ENCODE measurements at regions not wholly inside any gene's neighbourhood (a gene's known extent, or its start where the extent isn't known, plus 50 kb on each side); places are given as distances from the start of the nearest gene placed in this dataset.

DNA sequence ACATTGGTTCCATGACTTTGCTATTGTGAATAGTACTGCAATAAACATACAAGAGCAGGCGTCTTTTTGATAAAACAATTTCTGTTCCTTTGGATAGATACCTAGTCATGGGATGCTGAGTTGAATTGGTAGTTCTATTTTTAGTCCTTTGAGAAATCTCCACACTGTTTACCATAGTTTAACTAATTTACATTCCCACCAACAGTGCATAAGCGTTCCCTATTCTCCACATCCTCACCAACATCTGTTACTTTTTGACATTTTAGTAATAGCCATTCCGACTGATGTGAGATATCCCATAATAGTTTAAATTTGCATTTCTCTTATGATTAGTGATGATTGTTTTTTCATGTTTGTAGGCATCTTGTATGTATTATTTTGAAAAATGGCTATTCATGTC is 707.0 kb downstream of the SORCS1 start:
- H3F3A ChIP-seq (replicated peaks; ENCODE audit: low read depth) = no peaks in the 10 kb centered on the region
- DNase-seq (ENCODE audit: low spot score) = no peak
- H2AFZ ChIP-seq = no peak overlapping the region
- H3K4me3 ChIP-seq = no peak overlapping the region
- Mint-ChIP-seq H3K4me3 (no peak overlapping the region), H3K27me3 (ENCODE audit: insufficient read depth, low read depth, poor library complexity) (no peaks in the 10 kb centered on the region), H3K36me3 (ENCODE audit: low read depth) (no peaks in the 10 kb centered on the region), H3K4me1 (no peaks in the 10 kb centered on the region), H3K9me3 (no peaks in the 10 kb centered on the region), H3K27ac (no peak overlapping the region)
- peaks cover 4% of the 10 kb centered on the region; the same call in 1 of the 2 replicates for H3K9me2 ChIP-seq (ENCODE audit: insufficient read depth)
- TF ChIP-seq EZH2phosphoT487 (IDR thresholded peaks at IDR 0.05; ENCODE audit: unreplicated experiment) = no peak
- no peak for TF ChIP-seq POLR2AphosphoS5 (IDR thresholded peaks at IDR 0.05; ENCODE audit: low read depth)
- no peak for TF ChIP-seq NANOG (IDR thresholded peaks at IDR 0.05; ENCODE audit: borderline replicate concordance)
- TF ChIP-seq, protein P1, sequence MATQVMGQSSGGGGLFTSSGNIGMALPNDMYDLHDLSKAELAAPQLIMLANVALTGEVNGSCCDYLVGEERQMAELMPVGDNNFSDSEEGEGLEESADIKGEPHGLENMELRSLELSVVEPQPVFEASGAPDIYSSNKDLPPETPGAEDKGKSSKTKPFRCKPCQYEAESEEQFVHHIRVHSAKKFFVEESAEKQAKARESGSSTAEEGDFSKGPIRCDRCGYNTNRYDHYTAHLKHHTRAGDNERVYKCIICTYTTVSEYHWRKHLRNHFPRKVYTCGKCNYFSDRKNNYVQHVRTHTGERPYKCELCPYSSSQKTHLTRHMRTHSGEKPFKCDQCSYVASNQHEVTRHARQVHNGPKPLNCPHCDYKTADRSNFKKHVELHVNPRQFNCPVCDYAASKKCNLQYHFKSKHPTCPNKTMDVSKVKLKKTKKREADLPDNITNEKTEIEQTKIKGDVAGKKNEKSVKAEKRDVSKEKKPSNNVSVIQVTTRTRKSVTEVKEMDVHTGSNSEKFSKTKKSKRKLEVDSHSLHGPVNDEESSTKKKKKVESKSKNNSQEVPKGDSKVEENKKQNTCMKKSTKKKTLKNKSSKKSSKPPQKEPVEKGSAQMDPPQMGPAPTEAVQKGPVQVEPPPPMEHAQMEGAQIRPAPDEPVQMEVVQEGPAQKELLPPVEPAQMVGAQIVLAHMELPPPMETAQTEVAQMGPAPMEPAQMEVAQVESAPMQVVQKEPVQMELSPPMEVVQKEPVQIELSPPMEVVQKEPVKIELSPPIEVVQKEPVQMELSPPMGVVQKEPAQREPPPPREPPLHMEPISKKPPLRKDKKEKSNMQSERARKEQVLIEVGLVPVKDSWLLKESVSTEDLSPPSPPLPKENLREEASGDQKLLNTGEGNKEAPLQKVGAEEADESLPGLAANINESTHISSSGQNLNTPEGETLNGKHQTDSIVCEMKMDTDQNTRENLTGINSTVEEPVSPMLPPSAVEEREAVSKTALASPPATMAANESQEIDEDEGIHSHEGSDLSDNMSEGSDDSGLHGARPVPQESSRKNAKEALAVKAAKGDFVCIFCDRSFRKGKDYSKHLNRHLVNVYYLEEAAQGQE (IDR thresholded peaks at IDR 0.05; ENCODE audit: unreplicated experiment) = no peak
- TF ChIP-seq EZH2 (IDR thresholded peaks at IDR 0.05; ENCODE audit: low read depth, unreplicated experiment) = no peak
- no peak for TF ChIP-seq ZNF331 (CRISPR knock-in tag; IDR thresholded peaks at IDR 0.05; ENCODE audit: low read depth)
- H4K20me1 ChIP-seq (replicated peaks; ENCODE audit: insufficient read depth) = no peaks in the 10 kb centered on the region
- ATAC-seq = no peak
- H3K27ac ChIP-seq (ENCODE audit: low read depth) = no peak overlapping the region
- H3K27me3 ChIP-seq (ENCODE audit: insufficient read depth) = no peaks in the 10 kb centered on the region
- H3K4me1 ChIP-seq (ENCODE audit: insufficient read depth) = no peaks in the 10 kb centered on the region
- H3K4me2 ChIP-seq = no peak overlapping the region
- no peaks in the 10 kb centered on the region for H3K36me3 ChIP-seq (ENCODE audit: insufficient read depth)
- no peaks in the 10 kb centered on the region for H3K79me2 ChIP-seq (replicated peaks; ENCODE audit: insufficient read depth)

DNA sequence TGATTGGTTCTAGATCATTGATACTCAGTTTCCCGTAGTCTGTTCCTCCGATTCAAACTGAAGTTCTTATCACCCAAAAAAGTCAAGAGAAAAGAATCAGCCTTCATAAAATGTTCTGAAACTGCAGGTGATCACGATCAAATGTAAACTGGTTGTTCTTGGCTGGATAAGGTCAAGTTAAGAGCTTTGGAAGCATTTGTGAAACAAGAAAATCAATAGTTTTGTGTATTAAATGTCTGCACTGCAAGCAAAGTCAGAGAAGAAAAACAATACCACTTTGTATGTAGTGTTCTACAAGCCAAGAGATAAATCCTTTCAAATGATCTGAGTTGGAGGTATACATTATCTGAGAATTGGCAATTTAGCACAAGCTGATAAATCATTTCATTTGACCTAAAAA is 710.3 kb downstream of the SORCS1 start:
- H3K27ac Mint-ChIP-seq = no peak overlapping the region
- TF ChIP-seq CREB1 (CRISPR knock-in tag; IDR thresholded peaks at IDR 0.05; ENCODE audit: low read depth) = no peak
- TF ChIP-seq ZNF331 (CRISPR knock-in tag; IDR thresholded peaks at IDR 0.05; ENCODE audit: low read depth) = no peak
- no peak for TF ChIP-seq STAT1 (IDR thresholded peaks at IDR 0.05; ENCODE audit: unreplicated experiment)
- TF ChIP-seq ZNF114 (CRISPR knock-in tag; IDR thresholded peaks at IDR 0.05) = no peak
- TF ChIP-seq, protein P2, sequence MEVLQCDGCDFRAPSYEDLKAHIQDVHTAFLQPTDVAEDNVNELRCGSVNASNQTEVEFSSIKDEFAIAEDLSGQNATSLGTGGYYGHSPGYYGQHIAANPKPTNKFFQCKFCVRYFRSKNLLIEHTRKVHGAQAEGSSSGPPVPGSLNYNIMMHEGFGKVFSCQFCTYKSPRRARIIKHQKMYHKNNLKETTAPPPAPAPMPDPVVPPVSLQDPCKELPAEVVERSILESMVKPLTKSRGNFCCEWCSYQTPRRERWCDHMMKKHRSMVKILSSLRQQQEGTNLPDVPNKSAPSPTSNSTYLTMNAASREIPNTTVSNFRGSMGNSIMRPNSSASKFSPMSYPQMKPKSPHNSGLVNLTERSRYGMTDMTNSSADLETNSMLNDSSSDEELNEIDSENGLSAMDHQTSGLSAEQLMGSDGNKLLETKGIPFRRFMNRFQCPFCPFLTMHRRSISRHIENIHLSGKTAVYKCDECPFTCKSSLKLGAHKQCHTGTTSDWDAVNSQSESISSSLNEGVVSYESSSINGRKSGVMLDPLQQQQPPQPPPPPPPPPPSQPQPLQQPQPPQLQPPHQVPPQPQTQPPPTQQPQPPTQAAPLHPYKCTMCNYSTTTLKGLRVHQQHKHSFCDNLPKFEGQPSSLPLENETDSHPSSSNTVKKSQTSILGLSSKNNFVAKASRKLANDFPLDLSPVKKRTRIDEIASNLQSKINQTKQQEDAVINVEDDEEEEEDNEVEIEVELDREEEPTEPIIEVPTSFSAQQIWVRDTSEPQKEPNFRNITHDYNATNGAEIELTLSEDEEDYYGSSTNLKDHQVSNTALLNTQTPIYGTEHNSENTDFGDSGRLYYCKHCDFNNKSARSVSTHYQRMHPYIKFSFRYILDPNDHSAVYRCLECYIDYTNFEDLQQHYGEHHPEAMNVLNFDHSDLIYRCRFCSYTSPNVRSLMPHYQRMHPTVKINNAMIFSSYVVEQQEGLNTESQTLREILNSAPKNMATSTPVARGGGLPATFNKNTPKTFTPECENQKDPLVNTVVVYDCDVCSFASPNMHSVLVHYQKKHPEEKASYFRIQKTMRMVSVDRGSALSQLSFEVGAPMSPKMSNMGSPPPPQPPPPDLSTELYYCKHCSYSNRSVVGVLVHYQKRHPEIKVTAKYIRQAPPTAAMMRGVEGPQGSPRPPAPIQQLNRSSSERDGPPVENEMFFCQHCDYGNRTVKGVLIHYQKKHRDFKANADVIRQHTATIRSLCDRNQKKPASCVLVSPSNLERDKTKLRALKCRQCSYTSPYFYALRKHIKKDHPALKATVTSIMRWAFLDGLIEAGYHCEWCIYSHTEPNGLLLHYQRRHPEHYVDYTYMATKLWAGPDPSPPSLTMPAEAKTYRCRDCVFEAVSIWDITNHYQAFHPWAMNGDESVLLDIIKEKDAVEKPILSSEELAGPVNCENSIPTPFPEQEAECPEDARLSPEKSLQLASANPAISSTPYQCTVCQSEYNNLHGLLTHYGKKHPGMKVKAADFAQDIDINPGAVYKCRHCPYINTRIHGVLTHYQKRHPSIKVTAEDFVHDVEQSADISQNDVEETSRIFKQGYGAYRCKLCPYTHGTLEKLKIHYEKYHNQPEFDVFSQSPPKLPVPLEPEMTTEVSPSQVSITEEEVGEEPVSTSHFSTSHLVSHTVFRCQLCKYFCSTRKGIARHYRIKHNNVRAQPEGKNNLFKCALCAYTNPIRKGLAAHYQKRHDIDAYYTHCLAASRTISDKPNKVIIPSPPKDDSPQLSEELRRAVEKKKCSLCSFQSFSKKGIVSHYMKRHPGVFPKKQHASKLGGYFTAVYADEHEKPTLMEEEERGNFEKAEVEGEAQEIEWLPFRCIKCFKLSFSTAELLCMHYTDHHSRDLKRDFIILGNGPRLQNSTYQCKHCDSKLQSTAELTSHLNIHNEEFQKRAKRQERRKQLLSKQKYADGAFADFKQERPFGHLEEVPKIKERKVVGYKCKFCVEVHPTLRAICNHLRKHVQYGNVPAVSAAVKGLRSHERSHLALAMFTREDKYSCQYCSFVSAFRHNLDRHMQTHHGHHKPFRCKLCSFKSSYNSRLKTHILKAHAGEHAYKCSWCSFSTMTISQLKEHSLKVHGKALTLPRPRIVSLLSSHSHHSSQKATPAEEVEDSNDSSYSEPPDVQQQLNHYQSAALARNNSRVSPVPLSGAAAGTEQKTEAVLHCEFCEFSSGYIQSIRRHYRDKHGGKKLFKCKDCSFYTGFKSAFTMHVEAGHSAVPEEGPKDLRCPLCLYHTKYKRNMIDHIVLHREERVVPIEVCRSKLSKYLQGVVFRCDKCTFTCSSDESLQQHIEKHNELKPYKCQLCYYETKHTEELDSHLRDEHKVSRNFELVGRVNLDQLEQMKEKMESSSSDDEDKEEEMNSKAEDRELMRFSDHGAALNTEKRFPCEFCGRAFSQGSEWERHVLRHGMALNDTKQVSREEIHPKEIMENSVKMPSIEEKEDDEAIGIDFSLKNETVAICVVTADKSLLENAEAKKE (CRISPR knock-in tag; IDR thresholded peaks at IDR 0.05) = no peak
- TF ChIP-seq, protein P3, sequence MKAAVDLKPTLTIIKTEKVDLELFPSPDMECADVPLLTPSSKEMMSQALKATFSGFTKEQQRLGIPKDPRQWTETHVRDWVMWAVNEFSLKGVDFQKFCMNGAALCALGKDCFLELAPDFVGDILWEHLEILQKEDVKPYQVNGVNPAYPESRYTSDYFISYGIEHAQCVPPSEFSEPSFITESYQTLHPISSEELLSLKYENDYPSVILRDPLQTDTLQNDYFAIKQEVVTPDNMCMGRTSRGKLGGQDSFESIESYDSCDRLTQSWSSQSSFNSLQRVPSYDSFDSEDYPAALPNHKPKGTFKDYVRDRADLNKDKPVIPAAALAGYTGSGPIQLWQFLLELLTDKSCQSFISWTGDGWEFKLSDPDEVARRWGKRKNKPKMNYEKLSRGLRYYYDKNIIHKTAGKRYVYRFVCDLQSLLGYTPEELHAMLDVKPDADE (IDR thresholded peaks at IDR 0.05) = no peak
- TF ChIP-seq JUNB (IDR thresholded peaks at IDR 0.05; ENCODE audit: unreplicated experiment) = no peak

More for the DNA sequence above, 710.3 kb downstream of the SORCS1 start:
- H4K20me1 ChIP-seq (replicated peaks; ENCODE audit: insufficient read depth) = no peaks in the 10 kb centered on the region
- Mint-ChIP-seq H3K36me3 (ENCODE audit: low read depth) (no peaks in the 10 kb centered on the region), H3K4me3 (no peak overlapping the region), H3K27me3 (ENCODE audit: insufficient read depth, low read depth, poor library complexity) (no peaks in the 10 kb centered on the region), H3K4me1 (no peaks in the 10 kb centered on the region), H3K9me3 (no peaks in the 10 kb centered on the region)
- H3F3A ChIP-seq (replicated peaks; ENCODE audit: low read depth) = no peaks in the 10 kb centered on the region
- H3K4me2 ChIP-seq = no peak overlapping the region
- no peak overlapping the region for H3K27ac ChIP-seq (ENCODE audit: low read depth)
- H3K4me3 ChIP-seq = no peak overlapping the region
- DNase-seq (ENCODE audit: low spot score) = no peak
- no peaks in the 10 kb centered on the region for H3K4me1 ChIP-seq (ENCODE audit: insufficient read depth)
- H3K79me2 ChIP-seq (replicated peaks; ENCODE audit: insufficient read depth) = no peaks in the 10 kb centered on the region
- H3K9me2 ChIP-seq (ENCODE audit: insufficient read depth) = peaks cover 4% of the 10 kb centered on the region; the same call in 1 of the 2 replicates
- no peaks in the 10 kb centered on the region for H3K36me3 ChIP-seq (ENCODE audit: insufficient read depth)
- ATAC-seq = no peak
- H3K27me3 ChIP-seq (ENCODE audit: insufficient read depth) = no peaks in the 10 kb centered on the region
- no peak overlapping the region for H2AFZ ChIP-seq

All from GM23338 (cell line).